DND-41 (cell line): ENCODE measurements at regions not wholly inside any gene's neighbourhood (a gene's known extent, or its start where the extent isn't known, plus 50 kb on each side); places are given as distances from the start of the nearest gene placed in this dataset.

Experiments used
- ATAC-seq: fragments of 200-7000 bp; cut with Tn5 transposase; 3 replicates; pipeline ENCODE4 v1.9.1; 2021; ENCODE audit warnings: low read depth; ENCODE audit not compliant: insufficient read depth
- DNase-seq: peaks from one replicate; pipeline ENCODE4 v3.0.0-alpha.2; 2020
- H2AFZ ChIP-seq: 2 replicates; pipeline ENCODE4 v1.6.0; 2012; ENCODE audit warnings: low read depth, low read length
- H3K27ac ChIP-seq: 2 replicates; pipeline ENCODE4 v1.5.1; 2012; ENCODE audit warnings: low read length, inconsistent platforms
- H3K27me3 ChIP-seq: fragments of 200-600 bp; sonication (generic); 2 replicates; pipeline ENCODE4 v1.6.0; 2012; ENCODE audit warnings: low read length, mild to moderate bottlenecking, inconsistent platforms; ENCODE audit not compliant: insufficient read depth, poor library complexity
- H3K36me3 ChIP-seq: 2 replicates; pipeline ENCODE4 v1.5.1; 2012; ENCODE audit warnings: low read length, inconsistent platforms; ENCODE audit not compliant: insufficient read depth
- H3K4me1 ChIP-seq: 2 replicates; pipeline ENCODE4 v1.5.1; 2012; ENCODE audit warnings: mild to moderate bottlenecking, low read length; ENCODE audit not compliant: insufficient read depth
- H3K4me2 ChIP-seq: 2 replicates; pipeline ENCODE4 v1.6.0; 2012; ENCODE audit warnings: mild to moderate bottlenecking, moderate library complexity, low read length, inconsistent platforms; ENCODE audit not compliant: insufficient read depth
- H3K4me3 ChIP-seq, 2 experiments: fragments of 200-600 bp in 1 of 2; shearing (Covaris generic) in 1 of 2; 2 replicates each; pipeline ENCODE4 v1.5.1; 2012 to 2016; ENCODE audit warnings: inconsistent platforms in 2 of 2, low read length in 2 of 2, mild to moderate bottlenecking in 2 of 2, low read depth in 1 of 2, moderate library complexity in 1 of 2
- H3K79me2 ChIP-seq: 2 replicates; pipeline ENCODE4 v1.6.0; 2012; ENCODE audit warnings: low read length, inconsistent platforms; ENCODE audit not compliant: insufficient read depth
- H3K9ac ChIP-seq: 2 replicates; pipeline ENCODE4 v1.6.0; 2012; ENCODE audit warnings: low read depth, mild to moderate bottlenecking, inconsistent platforms, low read length, moderate library complexity
- H3K9me3 ChIP-seq: 2 replicates; pipeline ENCODE4 v1.5.1; 2012; ENCODE audit warnings: low read length, moderate library complexity, mild to moderate bottlenecking, inconsistent platforms; ENCODE audit not compliant: insufficient read depth, severe bottlenecking
- H4K20me1 ChIP-seq: 2 replicates; pipeline ENCODE4 v1.6.0; 2012; ENCODE audit warnings: low read length; ENCODE audit not compliant: insufficient read depth
- CTCF ChIP-seq: IDR thresholded peaks from 2 replicates; pipeline ENCODE4 v1.5.1; 2012; ENCODE audit warnings: borderline replicate concordance, low read length, moderate library complexity, mild to moderate bottlenecking; ENCODE audit not compliant: poor library complexity, severe bottlenecking; ENCODE audit errors: extremely low read depth
- EZH2 ChIP-seq: IDR thresholded peaks from 3 replicates; pipeline ENCODE4 v1.6.1; 2012; ENCODE audit warnings: borderline replicate concordance, low read depth, mild to moderate bottlenecking, moderate library complexity, low read length, inconsistent platforms; ENCODE audit not compliant: severe bottlenecking

- H2AFZ ChIP-seq, result no peak overlapping the region
- H3K79me2 ChIP-seq, result no peaks in the 10 kb centered on the region
- no peaks in the 10 kb centered on the region for H4K20me1 ChIP-seq
- H3K36me3 ChIP-seq, result no peaks in the 10 kb centered on the region
- H3K27ac ChIP-seq, result no peak overlapping the region
- no peaks in the 10 kb centered on the region for H3K9me3 ChIP-seq
- TF ChIP-seq EZH2 (no peak), CTCF (no peak)
- no peak overlapping the region for H3K4me2 ChIP-seq
- no peaks in the 10 kb centered on the region for H3K27me3 ChIP-seq
- no peak for DNase-seq
- no peak for ATAC-seq
- H3K4me1 ChIP-seq, result no peaks in the 10 kb centered on the region
- no peak overlapping the region for H3K9ac ChIP-seq
- no peak overlapping the region for H3K4me3 ChIP-seq
Measured at GRCh38 chr10:3588816-3589215, 196.2 kb downstream of the KLF6 start.

- Histone ChIP-seq H3K27ac (no peak overlapping the region), H3K79me2 (no peaks in the 10 kb centered on the region), H3K36me3 (no peaks in the 10 kb centered on the region), H2AFZ (no peak overlapping the region), H3K27me3 (no peaks in the 10 kb centered on the region), H4K20me1 (no peaks in the 10 kb centered on the region), H3K9ac (no peak overlapping the region), H3K9me3 (no peaks in the 10 kb centered on the region), H3K4me3 (no peak overlapping the region), H3K4me1 (no peaks in the 10 kb centered on the region), H3K4me2 (no peak overlapping the region)
- DNase-seq (no peak), ATAC-seq (no peak)
- no peak for TF ChIP-seq CTCF
- no peak for TF ChIP-seq EZH2
Measured at GRCh38 chr10:3588346-3588745, 196.7 kb downstream of the KLF6 start.

- Histone ChIP-seq H3K36me3 (no peaks in the 10 kb centered on the region), H3K27ac (no peak overlapping the region), H3K9ac (no peak overlapping the region), H4K20me1 (no peaks in the 10 kb centered on the region), H3K79me2 (no peaks in the 10 kb centered on the region), H2AFZ (no peak overlapping the region), H3K4me3 (no peak overlapping the region), H3K9me3 (no peaks in the 10 kb centered on the region), H3K4me1 (no peaks in the 10 kb centered on the region), H3K27me3 (no peaks in the 10 kb centered on the region), H3K4me2 (no peak overlapping the region)
- ATAC-seq (no peak), DNase-seq (no peak)
- TF ChIP-seq EZH2, result no peak
- no peak for TF ChIP-seq CTCF
Measured at GRCh38 chr10:3584926-3585784, 199.9 kb downstream of the KLF6 start.
